ENCODE measurements at regions not wholly inside any gene's neighbourhood (a gene's known extent, or its start where the extent isn't known, plus 50 kb on each side); places are given as distances from the start of the nearest gene placed in this dataset.

DNA sequence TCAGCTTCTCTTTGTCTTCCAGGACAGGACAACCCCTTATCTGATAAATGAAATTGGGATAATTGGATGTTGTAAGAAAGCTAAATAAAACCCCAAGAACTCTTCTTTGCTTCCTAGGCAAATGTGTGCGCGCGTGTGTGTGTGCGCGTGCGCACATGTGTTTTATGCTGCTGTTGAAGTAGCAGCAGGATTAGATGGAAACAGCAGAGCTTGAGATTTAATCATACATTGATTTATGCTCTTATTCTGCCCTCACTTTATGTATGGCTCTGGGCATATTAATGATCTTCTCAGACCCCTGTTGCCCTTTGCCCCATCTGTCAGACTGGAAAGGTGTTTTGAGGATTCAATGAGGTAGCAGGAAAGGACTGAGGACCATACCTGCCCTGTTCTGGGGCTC lies 324.0 kb upstream of the MAP3K7 start:
- TF ChIP-seq CTCF (conservative IDR thresholded peaks at IDR 0.05; ENCODE audit: low read depth, low read length): no peak
- TF ChIP-seq EZH2 (IDR thresholded peaks at IDR 0.05; ENCODE audit: low read length, unreplicated experiment): no peak
- TF ChIP-seq EZH2phosphoT487 (IDR thresholded peaks at IDR 0.05; ENCODE audit: borderline replicate concordance, low read length): no peak

All from PC-3 (cell line).